IPS-15b (cell line): ENCODE measurements at regions not wholly inside any gene's neighbourhood (a gene's known extent, or its start where the extent isn't known, plus 50 kb on each side); places are given as distances from the start of the nearest gene placed in this dataset.

Experiments
- H3K27me3 ChIP-seq: one replicate; pipeline ENCODE4 v1.6.1; 2013; ENCODE audit warnings: low read length; ENCODE audit not compliant: control insufficient read depth, insufficient read depth
- H3K36me3 ChIP-seq: one replicate; pipeline ENCODE4 v1.6.1; 2013; ENCODE audit warnings: low read length; ENCODE audit not compliant: control insufficient read depth, insufficient read depth
- H3K4me1 ChIP-seq: one replicate; pipeline ENCODE4 v1.6.1; 2013; ENCODE audit warnings: mild to moderate bottlenecking, low read length; ENCODE audit not compliant: control insufficient read depth, insufficient read depth
- H3K4me3 ChIP-seq: one replicate; pipeline ENCODE4 v1.5.1; 2013; ENCODE audit warnings: low read depth, low read length
- H3K9ac ChIP-seq: one replicate; pipeline ENCODE4 v1.6.1; 2013; ENCODE audit warnings: low read depth, mild to moderate bottlenecking, low read length
- H3K9me3 ChIP-seq: one replicate; pipeline ENCODE4 v1.6.1; 2013; ENCODE audit warnings: mild to moderate bottlenecking, low read length; ENCODE audit not compliant: control insufficient read depth, insufficient read depth

DNA sequence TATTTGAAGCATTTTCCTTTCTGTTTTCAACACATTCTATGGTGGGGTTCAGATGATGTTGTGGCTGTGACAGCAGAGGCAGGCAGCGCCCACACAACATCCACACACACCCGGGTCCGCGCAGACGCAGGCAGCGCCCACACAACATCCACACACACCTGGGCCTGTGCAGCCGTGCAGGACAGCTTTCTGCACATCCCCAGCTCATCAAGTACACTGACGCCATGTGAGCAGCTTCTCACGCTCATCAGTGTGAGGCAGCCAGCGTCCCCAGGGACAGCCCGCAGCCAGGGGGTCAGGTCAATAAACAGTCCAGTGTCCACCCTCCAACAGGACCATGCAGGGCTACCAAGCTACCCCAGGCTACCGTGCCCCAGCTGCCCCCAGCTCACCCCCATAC is 272.8 kb upstream of the TCERG1L start:
- H3K9me3 ChIP-seq, result no peaks in the 10 kb centered on the region
- no peaks in the 10 kb centered on the region for H3K4me1 ChIP-seq
- no peak overlapping the region for H3K9ac ChIP-seq
- no peak overlapping the region for H3K4me3 ChIP-seq
- H3K27me3 ChIP-seq, result no peaks in the 10 kb centered on the region
- no peaks in the 10 kb centered on the region for H3K36me3 ChIP-seq

DNA sequence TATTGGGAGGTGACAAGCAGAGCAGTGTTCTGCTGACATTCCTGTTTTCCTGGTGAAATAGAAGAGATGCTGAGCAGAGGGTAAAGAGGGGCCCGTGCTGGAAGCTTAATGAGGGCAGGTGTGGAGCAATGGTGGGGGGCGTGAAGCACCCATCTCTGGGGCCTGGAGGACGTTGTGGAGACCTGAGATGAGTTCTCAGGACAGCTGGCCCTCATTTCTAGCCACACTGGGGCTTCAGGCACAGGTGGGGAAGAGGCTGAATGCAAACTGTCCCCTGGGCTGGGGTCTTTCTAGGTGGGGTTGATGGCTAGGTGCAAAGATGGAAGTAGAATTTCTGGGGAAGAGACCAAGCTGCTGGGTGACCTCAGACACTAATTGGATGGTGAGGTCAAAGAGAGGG is 274.2 kb upstream of the TCERG1L start:
- H3K9ac ChIP-seq, result no peak overlapping the region
- H3K9me3 ChIP-seq, result no peaks in the 10 kb centered on the region
- no peak overlapping the region for H3K4me3 ChIP-seq
- no peaks in the 10 kb centered on the region for H3K36me3 ChIP-seq
- no peaks in the 10 kb centered on the region for H3K27me3 ChIP-seq
- no peaks in the 10 kb centered on the region for H3K4me1 ChIP-seq

DNA sequence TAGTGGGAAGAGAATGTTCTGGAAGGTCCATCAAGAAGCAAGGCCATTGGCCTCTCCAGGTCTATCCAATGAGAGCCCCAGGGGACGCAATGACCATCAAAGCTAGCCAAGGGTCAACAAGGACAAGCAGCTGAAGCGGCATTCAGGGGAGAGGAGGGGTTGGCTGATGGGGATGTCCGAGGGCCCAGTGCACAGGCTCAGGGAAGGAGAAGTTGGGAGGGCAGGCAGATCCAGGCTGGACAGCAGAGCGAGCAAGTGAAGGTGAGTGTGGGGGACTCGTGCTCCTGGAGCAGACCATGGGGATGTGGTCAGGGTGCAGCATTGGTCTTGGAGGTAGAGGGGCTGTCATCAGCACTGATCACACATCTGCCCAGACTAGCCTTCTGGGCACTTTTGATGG is 275.4 kb upstream of the TCERG1L start:
- Histone ChIP-seq H3K36me3 (no peaks in the 10 kb centered on the region), H3K4me1 (no peaks in the 10 kb centered on the region)

GRCh38 chr10:131587976-131588680 is 276.6 kb upstream of the TCERG1L start:
- Histone ChIP-seq H3K36me3 (no peaks in the 10 kb centered on the region), H3K4me1 (no peaks in the 10 kb centered on the region), H3K4me3 (no peak overlapping the region), H3K9ac (no peak overlapping the region), H3K9me3 (no peaks in the 10 kb centered on the region), H3K27me3 (no peaks in the 10 kb centered on the region)

More for the DNA sequence above, 275.4 kb upstream of the TCERG1L start:
- Histone ChIP-seq H3K9ac (no peak overlapping the region), H3K9me3 (no peaks in the 10 kb centered on the region), H3K27me3 (no peaks in the 10 kb centered on the region), H3K4me3 (no peak overlapping the region)

DNA sequence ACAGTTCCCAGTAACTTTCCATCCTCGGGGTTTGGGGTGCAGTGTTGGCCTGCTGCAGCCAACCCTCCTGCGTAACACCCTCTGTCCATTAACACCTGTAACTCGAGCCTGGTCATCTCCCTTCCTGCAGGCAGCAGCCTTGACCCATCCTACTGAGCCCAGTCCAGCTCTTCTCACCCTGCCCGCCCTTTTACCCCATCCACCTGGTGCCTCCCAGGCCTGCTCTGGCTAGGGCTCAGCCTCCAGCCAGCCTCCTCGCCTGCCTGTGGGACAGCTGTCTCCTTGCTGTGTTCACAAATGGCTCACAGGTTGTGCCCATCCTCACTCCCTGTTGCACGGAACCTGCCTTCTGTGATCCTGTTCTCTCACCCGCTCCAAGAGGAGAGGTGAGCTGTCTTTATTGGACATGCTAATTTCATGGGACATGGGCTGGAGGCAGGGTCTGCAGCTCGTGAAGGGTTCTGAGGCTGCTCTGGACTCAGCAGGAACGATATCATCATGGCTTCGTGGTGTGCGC is 277.2 kb upstream of the TCERG1L start:
- no peak overlapping the region for H3K9ac ChIP-seq
- no peak overlapping the region for H3K4me3 ChIP-seq
- H3K9me3 ChIP-seq, result no peaks in the 10 kb centered on the region
- no peaks in the 10 kb centered on the region for H3K36me3 ChIP-seq
- H3K27me3 ChIP-seq, result no peaks in the 10 kb centered on the region
- no peaks in the 10 kb centered on the region for H3K4me1 ChIP-seq

DNA sequence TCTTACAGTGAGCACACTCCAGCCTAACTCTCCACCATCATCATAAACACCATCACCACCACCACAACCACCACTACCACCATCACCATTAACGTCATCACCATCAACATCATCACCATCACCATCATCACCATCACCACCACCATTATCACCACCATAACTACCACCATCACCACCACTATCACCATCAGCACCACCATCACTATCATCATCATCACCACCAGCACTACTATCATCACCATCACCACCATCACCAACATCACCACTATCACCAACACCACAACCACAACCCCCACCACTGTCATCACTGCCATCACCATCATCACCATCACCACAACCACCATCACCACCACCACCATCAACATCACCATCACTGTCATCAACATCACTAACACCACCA is 279.0 kb upstream of the TCERG1L start:
- no peak overlapping the region for H3K9ac ChIP-seq
- no peaks in the 10 kb centered on the region for H3K9me3 ChIP-seq
- H3K4me3 ChIP-seq, result no peak overlapping the region
- no peaks in the 10 kb centered on the region for H3K27me3 ChIP-seq
- no peaks in the 10 kb centered on the region for H3K4me1 ChIP-seq
- no peaks in the 10 kb centered on the region for H3K36me3 ChIP-seq

DNA sequence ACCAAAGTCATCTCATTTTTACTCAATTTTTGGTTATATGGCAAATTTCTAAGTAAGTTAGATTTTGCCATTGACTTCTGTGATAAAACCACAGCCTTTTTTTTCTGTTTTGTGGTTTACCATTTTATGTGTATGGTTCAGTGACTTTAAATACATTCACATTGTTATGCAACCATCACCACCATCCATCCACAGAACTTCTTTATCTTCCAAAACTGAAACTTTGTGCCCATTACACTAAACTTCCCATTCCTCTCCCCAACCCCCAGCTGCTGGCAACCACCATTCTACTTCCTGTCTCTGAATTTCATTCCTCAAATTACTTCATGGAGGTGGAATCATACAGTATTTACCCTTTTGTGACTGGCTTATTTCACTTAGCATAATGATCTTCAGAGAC is 280.4 kb upstream of the TCERG1L start:
- H3K9ac ChIP-seq, result no peak overlapping the region
- H3K36me3 ChIP-seq, result no peaks in the 10 kb centered on the region

DNA sequence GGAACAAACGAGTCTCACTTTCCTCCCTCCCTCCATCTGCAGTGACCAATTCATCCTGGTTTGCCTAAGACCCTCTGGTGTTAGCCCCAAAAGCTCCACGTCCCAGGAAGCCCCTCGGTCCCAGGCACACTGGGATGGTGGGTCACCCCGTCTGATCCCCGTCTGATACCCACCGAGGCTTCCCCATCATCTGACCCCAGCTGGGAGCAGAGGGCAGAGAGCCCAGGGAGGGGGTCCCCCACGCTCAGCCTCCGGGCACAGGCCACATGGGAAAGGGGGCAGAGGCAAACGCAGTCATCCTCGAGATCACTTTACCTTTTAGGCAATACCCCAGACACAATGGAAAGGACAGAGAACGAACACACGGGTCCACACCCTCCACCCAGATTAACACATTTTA is 291.6 kb upstream of the PPP2R2D start:
- no peak overlapping the region for H3K9ac ChIP-seq
- H3K9me3 ChIP-seq, result no peaks in the 10 kb centered on the region
- no peaks in the 10 kb centered on the region for H3K27me3 ChIP-seq
- H3K4me3 ChIP-seq, result no peak overlapping the region
- H3K36me3 ChIP-seq, result no peaks in the 10 kb centered on the region
- H3K4me1 ChIP-seq, result no peaks in the 10 kb centered on the region

More for the DNA sequence above, 280.4 kb upstream of the TCERG1L start:
- Histone ChIP-seq H3K4me1 (no peaks in the 10 kb centered on the region), H3K27me3 (no peaks in the 10 kb centered on the region), H3K4me3 (no peak overlapping the region), H3K9me3 (no peaks in the 10 kb centered on the region)

DNA sequence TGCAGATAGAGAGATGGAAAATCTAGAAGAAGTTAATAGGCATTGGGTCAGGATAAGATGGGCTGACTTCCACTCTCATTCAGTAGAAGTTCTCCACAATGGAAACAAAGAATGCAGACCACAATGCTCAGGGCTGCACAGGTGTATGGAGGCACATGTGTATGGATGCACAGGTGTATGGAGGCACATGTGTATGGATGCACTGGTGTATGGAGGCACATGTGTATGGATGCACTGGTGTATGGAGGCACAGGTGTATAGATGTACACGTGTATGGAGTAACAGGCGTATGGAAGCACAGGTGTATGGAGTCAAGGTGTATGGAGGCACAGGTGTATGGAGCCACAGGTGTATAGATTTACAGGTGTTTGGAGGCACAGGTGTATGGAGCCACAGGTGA is 285.7 kb upstream of the PPP2R2D start:
- Histone ChIP-seq H3K27me3 (no peaks in the 10 kb centered on the region), H3K9me3 (no peaks in the 10 kb centered on the region), H3K4me3 (no peak overlapping the region), H3K4me1 (no peaks in the 10 kb centered on the region), H3K36me3 (no peaks in the 10 kb centered on the region), H3K9ac (no peak overlapping the region)

GRCh38 chr10:131616040-131616439 is 284.8 kb upstream of the PPP2R2D start:
- Histone ChIP-seq H3K4me3 (no peak overlapping the region), H3K36me3 (no peaks in the 10 kb centered on the region), H3K27me3 (no peaks in the 10 kb centered on the region), H3K4me1 (no peaks in the 10 kb centered on the region), H3K9ac (no peak overlapping the region), H3K9me3 (no peaks in the 10 kb centered on the region)

GRCh38 chr10:131617113-131617858 is 283.5 kb upstream of the PPP2R2D start:
- Histone ChIP-seq H3K4me1 (no peaks in the 10 kb centered on the region), H3K9me3 (no peaks in the 10 kb centered on the region), H3K36me3 (no peaks in the 10 kb centered on the region), H3K27me3 (no peaks in the 10 kb centered on the region), H3K4me3 (no peak overlapping the region), H3K9ac (no peak overlapping the region)
